GM18502 (cell line): ENCODE measurements at regions not wholly inside any gene's neighbourhood (a gene's known extent, or its start where the extent isn't known, plus 50 kb on each side); places are given as distances from the start of the nearest gene placed in this dataset.
"Not testable (repeated sequence)": the region's sequence is repeated elsewhere in the genome, so short reads cannot be mapped to it uniquely, and the experiment has no call there.

Experiments
- ATAC-seq: cut with Tn5 transposase; IDR thresholded peaks from one replicate; pipeline ENCODE4 v1.9.1; 2021; ENCODE audit warnings: mild to moderate bottlenecking; ENCODE audit not compliant: unreplicated experiment, poor library complexity

DNA sequence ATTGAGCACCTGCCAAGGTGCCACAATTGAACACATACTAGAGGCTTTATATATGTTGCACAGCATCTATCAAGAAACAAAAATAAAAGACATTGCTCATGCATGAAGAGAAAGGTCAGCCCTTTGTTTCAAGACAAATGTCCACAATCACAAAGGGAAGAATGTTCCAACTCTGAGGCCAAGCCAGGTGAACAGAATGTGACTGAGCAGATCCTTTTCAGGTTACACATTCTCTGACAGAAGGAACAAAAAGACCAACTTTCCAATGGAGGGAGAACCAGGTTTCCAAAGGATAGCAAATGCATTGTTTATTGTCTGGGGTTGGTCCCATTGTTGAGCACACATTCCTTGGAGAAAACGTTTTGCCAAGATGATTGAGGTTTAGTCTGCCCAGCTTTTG, 50.2 kb upstream of the FAM174B start:
- no peak for ATAC-seq

DNA sequence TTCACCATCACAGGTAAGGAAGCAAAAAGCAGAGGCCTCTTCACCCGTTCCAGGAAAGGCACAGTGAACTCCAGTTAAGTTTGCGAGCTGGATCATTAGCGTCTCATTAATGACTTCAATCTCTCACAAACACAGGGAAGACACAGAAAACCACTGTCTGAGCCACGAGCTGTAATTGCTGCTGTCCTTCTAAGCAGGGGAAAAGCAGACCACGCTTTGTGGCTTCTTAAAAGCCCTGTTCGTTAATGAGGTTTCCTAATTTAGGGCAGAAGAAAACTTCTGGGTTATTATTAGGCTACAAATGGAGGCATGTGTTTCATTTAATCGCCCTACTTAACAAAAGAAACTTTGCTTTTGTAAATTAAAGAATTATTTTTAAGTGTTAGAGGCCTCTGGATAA, 50.6 kb upstream of the FAM174B start:
- no peak for ATAC-seq

DNA sequence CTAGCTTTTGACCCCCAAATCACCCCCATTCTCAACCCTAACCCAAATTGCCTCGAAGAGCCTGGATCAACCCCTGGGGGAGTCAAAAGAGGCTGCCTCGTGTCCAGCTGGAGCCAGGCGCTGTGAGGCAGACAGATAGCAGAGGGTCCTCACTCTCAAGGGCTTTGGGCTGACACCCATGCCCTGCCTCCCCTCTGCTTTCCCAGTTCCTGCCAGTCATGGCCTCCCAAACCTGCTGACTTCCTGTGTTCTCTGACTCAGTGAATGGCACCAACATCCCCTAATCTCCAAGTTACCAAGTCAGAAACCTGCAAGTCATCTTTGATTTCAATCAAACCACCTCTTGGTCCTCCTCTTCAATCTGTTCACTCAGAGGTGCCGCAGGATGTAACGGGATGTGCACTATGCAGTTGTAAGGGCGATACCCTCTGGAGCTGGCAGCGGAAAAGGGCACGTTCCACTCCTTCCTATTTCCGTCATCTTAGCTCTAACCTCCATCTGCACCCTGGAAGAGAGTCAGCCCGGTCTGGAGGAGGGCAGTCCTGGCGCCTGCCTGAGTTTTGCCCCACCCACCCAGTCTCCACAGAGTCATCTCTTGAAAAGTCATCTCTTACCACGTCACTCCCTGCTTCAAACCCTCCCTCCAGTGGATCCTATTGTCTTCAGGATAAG, 52.4 kb upstream of the FAM174B start:
- ATAC-seq = no peak

DNA sequence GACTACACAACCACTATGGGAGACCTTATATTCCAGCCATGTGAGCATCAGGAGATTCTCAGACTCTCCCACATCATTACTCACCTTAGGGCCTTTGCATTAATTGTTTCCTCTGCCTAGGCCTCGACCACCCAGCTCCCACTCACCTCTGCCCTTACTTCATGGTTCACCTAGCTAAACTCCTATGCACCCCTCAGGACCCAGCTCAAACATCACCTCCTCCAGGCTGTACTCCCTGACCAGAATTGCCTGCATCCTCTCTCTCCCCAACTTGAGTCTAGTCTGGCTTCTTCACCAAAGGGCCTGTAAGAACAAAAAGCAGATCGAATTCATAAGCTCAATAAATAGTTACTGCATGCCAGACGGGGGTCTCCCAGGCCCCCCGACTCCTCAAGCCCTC, 53.1 kb upstream of the FAM174B start:
- ATAC-seq = no peak

DNA sequence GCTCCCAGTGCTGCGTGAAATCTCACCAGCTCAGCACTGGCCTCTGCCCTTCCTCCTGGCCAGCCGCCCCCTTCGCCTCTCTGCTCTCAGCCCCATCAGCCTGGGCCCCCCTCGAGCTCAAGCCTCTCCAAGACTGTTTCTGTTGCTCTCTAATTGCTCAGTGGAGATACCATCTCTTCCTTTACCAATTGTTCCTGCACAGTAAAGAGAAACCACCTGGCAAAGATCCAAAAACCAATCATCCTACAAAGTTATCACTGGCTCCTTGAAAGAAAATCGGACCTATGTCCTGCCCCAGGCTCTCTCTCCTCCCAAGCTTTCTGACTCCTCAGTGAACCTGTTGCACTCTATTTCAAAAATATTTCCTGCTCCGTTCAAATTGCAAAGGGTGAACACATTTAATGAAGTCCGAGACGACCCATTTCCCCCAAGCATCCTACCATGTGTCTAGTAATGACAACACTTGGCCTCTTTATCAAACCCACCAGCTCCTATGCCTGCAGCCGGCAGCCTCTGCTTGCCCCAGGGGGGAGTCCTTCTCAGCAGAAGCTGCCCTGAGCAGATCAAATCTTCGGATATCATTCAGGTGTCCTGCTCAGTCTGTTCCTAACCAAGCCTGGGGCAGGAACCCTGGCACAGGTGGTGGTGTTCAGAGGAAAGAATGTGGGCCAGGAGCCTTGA, 53.7 kb upstream of the FAM174B start:
- no peak for ATAC-seq

DNA sequence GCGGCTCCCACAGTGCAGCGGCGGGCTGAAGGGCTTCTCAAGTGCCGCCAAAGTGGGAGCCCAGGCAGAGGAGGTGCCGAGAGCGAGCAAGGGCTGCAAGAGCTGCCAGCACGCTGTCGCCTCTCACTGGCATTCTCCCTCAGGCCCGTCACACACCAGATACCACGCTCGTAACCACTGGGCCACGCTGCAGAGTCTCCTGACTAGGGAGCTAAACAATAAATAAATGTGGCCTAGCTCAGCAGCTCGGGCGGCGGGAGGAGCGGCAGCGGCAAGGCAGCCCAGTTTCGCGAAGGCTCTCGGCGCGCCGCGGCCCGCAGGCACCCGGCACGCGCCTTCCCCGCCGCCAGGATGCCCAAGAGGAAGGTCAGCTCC, 55.9 kb upstream of the FAM174B start:
- no peak for ATAC-seq

DNA sequence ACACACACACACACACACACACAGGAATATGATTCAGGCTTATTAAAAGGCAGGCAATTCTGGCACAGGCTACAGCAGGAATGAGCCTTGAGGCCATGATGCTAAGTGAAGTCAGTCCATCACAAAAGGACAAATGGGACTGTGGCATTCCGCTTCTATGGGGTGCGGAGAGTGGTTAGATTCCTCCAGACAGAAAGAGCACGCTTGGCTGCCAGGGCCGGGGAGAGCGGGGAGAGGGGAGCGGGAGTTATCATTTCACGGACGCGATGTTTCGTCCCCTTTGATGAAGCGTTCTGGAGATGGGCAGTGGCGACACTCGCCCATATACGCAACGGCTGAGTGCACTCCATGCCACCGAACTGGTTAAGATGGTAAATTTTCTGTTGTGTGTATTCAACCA, 58.5 kb upstream of the FAM174B start:
- peak; percentile 28 for ATAC-seq

DNA sequence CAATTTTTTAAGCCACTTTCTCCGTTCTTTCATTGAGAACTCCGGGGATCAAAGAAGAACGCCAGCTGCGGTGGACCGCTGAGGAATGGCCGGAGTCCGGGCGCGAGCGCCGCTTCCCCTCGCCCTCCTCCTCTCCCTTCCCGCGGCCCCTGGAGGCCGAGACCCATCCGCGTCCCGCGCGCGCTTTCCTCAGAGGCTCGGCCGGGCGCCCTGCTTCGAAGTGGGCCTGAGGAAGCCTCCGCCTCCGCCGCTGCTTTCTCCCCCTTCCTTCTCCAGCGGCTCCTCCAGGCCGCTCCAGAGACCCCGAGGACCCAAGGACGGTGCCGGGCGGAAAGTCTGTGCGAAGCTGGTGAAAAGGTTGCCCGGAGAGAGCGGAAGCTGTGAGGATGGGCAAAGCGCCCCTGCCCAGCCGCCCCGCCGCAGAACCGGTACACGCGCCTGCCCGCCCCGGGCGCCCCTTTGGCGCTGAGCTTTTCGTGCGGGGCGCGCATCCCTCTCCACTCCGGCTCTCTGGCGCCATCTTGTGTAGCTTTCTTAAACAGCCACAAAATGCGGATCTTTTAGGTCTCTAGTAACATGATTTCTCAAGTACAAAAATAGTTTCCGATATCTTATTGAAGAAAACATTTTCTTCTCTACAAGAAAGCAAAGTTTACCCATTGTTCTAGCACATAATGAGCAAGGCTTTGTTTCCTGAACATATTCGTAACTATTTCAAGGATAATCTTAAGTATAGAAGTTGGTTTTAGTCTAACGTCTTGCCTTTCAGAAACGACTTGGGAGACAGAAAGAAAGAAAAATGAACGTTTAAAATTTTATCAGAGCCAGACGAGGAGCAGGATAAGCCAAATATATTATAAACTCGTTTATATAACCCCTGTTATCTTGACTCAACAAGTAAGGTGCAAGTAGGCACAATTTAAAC, 59.2 kb upstream of the FAM174B start:
- peak; percentile 89 for ATAC-seq

DNA sequence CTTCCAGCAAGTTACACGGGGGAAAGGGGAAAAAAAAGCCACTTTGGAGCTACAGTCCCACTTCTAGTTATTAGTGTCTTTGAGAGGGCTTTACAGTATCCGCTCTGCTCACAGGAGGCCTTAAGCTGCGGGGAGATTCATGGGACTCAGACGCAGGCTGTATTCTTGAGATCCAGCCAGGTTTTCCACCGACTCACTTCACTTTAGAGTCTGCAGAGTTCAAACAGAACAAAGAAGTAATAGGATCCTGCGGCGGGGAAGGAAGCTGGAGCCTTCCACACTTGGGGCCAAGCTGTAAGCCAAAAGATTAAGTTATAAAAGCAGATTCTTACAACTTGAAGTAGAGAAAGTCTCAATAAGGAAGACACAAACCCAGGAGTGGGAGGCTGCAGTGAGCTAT, 60.2 kb upstream of the FAM174B start:
- no peak for ATAC-seq

DNA sequence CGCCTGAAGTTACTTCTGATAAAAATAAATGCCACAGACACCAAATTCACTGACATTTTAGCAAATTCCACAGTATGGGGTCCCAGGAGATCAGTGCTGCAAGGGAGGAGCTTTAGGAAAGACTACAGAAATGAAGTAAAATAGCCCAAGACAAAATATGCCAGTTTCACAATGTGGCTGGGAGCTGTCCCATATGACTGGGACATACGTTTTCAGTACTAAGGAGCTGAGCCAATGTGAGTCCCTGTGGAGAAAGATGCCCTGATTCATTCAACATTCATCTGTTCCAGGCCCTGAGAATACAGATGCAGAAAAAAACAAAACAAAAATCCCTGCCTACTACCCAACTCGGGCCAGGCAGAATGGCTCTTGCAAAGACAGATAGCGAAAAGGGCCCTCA, 63.4 kb upstream of the FAM174B start:
- no peak for ATAC-seq

DNA sequence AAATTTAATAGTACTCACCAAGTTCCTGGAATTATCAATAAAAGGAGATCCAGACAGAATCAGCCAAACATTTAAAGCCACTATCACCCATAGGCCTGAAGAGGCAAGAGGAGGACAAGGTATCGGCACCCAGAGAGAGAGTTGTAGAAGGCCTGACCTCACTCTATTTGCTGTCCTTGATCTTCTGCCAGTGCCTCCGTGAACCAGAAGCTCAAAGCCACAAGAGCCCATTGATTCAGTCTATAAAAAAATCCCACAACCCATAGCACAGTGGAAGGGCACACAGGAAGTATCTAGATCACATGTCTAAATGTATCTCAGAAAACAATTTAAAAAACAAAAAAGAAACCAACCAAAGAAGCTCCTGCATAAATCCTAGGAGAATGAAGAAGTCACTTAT, 68.6 kb upstream of the FAM174B start:
- no peak for ATAC-seq

DNA sequence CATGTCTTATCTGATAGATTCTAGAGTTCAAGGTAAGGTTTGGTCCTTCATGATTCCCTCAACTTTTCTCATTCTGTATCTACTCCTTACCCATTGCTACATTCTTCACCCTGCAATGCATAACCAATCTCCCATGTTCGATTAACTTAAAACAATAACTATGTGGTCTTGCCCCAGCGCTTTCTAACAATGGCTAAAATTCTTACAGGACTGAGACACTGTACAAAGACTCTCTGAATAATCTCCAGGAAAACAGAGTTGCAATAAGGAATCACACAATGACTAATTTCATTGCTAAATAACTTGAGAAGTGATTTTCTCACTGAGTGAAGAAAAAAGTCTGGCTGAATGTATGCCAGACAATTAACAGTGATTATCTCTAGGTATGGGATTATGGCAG, 69.6 kb upstream of the FAM174B start:
- no peak for ATAC-seq

DNA sequence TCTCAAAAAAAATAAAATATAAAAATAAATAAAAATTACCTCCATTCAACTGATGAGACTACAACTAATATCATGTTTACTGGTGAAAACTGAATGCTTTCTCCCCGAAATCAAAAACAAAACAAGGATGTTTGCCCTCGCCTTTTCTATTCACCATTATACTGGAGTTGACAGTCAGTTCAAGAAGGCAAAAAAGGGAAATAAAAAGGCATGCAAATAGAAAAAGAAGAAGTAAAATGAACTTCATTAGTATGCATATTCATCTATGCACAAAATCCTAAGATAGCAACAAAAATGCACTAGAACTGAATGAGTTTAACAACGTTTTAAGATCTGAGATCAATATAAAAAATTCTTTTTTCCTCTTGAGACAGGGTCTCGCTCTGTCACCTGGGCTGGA, 72.7 kb upstream of the FAM174B start:
- no peak for ATAC-seq

DNA sequence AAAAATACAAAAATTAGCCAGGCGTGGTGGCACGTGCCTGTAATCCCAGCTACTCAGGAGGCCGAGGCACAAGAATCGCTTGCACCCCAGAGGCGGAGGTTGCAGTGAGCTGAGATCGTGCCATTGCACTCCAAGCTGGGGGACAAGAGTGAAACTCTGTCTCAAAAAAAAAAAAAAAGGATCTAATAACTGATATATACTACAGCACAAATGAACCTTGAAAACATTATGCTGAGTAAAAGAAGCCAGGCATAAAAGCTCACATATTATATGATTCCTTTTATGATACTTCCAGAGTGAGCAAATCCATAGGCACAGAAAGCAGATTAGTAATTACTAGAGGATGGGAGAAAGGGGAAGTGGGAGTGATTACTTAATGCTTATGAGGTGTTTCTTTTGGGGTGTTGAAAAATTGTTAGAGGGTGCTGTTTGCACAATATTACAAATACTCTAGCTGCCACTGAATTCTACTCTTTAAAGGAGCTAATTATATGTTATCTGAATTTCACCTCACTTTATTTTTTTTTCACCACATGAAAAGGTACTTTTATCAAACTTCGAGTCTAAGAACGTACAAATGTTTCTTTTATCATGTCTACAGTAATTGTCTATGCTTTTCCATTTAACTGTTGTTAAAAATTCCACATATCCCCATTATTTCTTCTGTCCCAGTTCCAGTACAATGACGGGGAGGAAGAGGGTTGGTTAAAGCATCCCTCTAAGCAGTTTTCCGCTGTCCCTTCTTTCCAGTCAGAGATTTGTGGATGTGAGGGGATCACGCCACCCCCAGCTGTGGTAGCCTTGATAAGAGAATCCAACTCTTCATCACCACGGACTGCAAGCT, 77.7 kb upstream of the FAM174B start:
- no peak for ATAC-seq

DNA sequence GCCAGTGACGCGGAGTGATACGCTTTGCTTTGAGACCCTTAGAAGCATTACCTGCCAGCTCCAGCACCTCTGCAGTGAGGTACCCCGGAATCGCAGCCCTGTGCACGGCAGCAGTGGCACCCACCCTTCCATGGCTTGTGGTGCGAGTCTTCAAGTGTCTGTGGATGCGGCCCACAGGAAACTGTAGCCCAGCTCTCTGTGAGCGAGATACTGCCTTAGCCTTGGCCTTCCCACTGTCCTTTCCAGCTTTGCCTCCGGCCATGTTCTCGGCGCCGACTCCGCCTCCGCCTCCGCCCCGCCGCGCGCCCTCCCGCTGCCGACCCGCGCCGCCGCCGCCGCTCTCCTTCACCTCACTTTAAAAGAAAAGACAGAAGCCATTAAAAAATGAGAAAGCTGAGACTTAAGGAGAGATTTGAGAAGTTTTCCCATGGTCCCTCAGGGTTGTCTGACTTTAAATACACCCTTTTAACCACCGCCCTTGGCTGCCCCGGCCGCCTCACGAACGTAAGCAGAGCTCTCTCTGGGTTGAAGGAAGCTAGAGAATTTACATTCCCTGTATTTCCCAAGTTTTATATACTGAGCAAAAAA, 78.5 kb upstream of the FAM174B start:
- no peak for ATAC-seq

DNA sequence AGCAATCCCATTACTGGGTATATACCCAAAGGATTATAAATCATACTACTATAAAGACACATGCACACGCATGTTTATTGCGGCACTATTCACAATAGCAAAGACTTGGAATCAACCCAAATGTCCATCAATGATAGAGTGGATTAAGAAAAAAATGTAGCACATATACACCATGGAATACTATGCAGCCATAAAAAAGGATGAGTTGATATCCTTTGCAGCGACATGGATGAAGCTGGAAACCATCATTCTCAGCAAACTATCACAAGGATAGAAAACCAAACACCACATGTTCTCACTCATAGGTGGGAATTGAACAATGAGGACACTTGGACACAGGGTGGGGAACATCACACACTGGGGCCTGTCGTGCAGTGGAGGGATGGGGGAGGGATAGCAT, 83.7 kb upstream of the FAM174B start:
- not testable (repeated sequence) for ATAC-seq

DNA sequence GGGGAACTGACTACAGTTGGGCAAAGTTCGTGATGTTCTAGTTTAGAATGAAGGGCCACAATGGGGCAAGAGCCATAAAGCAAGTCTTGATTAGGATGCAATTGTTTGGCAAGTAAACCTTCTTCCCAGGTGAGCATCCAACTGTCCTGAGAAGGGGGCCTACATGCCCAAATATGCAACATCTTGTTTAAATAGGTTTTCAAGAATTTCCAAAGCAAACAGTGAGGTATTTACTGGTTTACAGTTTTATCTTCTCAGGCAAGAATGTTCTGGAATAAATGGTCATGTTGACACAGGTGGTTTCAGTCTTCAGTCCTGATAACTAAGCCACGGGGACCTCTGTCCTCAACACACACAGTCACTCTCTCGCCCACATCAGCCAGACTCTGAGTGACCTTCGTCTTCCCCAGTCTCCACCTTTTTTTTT, 90.3 kb upstream of the FAM174B start:
- ATAC-seq = no peak

DNA sequence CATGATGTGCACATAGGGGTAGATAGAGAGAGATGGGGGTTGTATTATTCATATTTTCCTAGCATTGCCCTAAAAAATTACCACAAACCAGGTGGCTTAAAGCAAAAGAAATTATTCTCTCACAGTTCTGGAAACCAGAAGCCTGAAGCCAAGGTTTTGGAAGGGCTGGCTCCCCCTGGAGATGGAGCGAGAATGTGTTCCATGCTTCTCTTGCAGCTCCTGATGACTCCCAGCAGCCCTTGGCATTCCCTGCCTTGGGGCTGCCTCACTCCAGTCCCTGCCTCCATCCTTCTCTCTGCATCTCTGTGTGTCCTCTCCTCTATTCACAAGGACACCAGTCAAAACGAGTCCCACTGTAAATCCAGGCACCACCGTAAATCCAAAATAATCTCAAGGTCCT, 91.5 kb upstream of the FAM174B start:
- ATAC-seq = no peak

DNA sequence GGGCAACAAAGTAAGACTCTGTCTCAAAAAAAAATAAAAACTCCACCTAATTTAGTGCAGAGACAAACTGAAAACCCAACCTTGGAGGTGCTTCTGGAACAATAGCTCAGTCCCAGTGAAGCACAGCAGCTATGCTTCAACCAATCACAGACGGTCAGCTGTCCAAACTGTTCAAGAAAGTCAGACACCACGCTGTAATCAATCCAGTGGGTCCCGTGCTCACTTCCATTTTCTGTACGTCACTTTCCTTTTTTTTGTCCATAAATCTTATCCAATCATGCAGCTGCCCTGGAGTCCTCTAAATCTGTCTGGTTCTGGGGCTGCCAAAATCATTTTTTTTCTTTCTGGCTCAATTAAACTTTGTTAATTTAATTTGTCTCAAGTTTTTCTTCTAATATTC, 93.6 kb upstream of the FAM174B start:
- ATAC-seq = no peak

DNA sequence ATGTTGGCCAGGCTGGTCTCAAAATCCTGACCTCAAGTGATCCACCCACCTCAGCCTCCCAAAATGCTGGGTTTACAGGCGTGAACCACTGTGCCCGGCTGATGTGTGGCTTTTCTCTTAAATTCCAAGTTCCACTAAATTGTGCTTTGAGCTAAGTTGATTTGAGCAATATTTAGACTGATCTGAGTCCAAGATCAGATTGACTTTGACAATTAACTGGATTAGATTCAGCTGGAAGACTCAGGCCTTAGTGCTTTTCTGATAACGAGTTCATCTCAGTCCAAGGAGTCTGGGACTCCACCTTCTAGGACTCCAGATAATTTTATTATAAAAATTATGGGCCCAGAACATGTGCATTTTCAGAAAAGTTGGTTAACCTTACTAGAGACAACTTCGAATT, 94.4 kb upstream of the FAM174B start:
- no peak for ATAC-seq
